KG1 (cell line): ENCODE measurements at regions not wholly inside any gene's neighbourhood (a gene's known extent, or its start where the extent isn't known, plus 50 kb on each side); places are given as distances from the start of the nearest gene placed in this dataset.

Source experiments
- DNase-seq: peaks from one replicate; lab custom pipeline; 2025; lab: John Stamatoyannopoulos, UW

- no peak for DNase-seq
Measured at GRCh38 chr5:74378464-74378863, 262.1 kb downstream of the ENC1 start.

DNA sequence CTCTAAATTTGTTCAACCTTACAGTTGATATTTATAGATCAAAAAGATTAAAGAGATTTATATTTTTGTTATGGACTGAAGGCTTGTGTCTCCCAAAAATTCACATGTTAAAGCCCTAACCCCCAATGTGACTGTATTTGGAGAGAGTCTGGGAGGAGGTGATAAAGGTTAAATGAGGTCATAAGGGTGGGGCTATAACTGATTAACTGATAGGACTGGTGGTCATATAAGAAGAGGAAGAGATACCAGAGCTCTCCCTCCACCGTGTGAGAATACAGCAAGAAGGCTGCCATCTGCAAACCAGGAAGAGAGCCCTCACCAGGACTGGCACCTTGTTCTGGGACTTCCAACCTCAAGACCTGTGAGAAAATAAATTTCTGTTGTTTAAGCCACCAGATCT is 264.3 kb downstream of the ENC1 start:
- DNase-seq, result no peak

DNA sequence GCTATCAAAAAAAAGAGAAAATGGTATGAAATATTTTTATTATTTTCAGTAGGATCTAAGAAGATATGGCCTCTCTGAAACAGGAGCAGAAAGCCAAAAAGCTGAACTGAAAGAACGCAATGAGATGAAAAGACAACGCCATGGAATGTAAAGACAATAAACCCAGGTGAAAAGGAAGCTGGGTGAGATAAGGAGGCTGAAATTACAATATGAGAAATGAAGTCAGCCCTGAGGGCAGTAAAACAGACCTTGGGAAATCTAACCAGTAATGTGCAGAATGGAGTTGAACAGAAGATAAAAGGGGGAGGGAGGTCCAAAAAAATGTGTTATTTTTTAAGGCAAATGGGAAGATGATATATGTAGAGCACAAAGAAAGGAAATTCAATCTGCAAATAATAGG is 265.3 kb downstream of the ENC1 start:
- no peak for DNase-seq

GRCh38 chr5:74374656-74375055 is 265.9 kb downstream of the ENC1 start:
- no peak for DNase-seq

- DNase-seq, result no peak
Measured at GRCh38 chr5:74373076-74373475, 267.5 kb downstream of the ENC1 start.

DNA sequence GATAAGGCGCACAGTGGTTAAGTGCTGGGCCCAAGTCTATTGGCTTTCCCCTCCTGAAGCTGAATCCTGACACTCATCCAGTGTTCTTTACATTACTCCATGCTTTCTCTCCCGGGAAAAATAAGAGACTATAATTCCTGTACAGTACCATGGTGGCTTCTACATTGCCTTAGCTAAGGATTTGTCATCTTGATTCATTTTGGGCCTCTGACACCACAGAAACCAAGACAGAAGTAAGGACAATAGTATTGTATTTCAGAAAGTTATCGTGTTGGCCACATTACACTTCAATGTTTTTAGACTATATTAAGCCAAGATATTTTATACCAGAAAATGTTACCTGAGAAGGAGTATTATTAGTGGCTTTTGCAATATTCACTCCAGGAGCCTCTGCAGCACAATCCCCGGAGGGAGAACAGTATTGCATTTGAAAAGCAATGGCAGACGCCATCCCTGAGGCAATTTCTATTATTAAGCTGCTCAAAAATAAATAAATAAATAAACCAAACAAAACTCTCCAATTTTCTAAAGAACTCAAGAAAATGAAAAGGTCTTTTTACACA is 267.9 kb downstream of the ENC1 start:
- no peak for DNase-seq

DNA sequence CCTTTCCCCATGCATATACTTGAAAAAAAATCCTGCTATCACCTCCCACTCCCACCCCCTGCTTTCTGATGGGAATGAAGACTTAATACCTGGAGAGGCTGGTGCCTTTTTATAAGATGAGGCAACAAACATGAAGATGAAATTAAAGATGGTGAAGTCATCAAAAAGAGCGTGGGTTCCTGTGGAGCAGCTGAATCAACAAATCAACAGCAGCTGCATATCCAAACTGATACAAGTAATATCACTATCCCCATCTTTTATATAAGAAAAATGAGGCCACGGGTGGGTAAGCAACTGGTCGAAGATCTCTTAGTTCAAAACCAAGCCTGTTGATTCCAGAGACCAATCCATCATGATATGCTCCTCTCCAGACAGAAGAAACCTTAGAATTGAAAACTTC is 268.5 kb downstream of the ENC1 start:
- DNase-seq, result no peak

DNA sequence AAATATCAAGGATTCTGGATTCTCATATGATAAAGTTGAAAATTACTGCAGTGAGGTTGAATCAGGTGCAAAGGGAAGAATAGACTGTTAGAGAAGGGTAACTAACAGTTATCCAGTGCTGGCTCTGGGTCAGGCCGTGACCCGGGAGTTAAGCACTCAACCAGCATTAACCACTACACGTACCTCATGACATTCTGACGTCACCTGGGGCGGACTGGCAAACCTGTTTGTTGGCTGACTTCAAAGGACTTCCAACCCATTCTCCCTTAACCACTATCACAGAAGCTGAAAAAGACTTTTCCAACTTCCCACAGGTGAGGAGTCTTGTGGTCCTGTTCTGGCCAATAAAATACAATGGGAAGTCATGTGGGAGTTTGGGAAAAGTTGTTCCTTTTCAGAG is 268.9 kb downstream of the ENC1 start:
- DNase-seq, result no peak

DNA sequence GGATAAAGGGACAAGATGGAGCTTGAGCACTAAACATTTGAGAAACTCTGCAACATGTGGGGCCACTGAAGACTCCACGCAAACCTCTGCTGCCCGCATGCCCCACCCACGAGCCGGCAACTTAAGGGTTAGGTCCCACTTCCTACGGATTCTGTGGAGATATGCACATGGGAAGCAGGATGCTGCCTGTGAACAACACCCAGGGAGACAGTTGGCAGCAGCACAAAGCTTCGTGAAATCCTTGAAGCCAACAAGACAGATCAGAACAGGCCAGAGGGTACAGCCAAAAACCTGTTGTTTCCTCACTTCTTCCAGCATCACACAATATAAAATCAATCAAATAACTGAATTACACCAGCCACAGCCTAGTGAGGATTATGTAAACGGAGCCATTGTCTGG is 270.4 kb downstream of the ENC1 start:
- DNase-seq, result no peak

DNA sequence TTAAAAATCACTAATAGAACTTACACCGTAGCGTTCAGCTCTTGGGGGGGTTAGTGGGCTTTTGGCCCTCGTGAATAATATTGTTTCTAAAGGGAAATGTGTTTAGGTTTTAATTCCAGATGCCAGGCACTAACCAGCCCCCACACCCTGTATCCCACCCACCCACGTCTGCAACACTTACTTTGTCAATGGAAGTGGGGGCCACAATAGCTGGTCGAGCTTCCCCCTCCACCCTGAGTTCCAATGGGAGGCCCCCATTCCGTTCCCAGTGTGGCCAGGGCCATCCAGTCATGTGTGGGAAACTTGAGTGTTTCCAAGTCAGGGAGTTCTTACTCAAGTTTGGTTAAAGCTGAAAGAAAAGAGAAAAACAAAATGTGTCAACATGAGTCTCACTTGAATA is 271.4 kb downstream of the ENC1 start:
- no peak for DNase-seq

DNA sequence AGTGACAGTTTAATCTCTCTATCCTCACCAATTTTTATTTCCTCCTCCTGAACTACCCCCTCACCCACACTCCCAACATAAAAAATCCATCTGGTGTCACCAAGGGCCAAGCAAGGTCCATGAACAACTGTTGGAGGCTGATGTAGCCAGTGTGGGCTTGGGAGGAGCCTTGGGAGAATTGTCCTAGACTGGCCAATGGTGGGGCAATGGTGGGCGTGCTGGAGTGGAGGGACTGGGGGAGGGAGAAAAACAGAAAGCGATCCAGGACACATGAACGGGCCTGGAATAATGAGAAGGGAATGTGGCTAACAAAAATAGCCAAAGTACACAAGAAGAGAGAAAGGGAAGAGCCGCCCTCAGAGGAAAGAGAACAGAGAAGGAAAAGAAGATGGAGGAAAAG is 272.6 kb downstream of the ENC1 start:
- DNase-seq, result no peak

DNA sequence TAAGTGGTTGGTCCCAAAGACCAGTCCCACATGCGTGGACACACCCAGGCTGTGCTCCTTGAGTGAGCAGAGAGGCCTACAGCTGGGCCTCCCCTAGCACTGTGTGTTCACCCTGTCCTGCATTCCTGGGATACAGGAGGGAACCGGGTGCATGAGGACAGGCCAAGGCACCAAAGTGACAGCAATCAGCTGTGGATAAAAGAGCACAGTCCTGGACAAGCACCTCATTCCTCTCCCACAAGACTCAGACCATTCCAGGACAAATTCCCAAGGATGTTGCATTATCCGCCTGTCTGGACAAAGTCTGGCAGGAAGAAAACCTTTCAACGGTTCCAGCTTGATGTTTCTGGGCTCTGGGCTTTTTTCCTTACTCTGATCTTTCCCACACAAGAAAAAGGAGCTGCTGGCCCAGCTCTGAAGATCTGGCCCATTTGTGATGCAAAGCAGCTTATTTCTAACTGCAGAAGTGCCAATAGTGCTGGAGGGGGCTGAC is 273.2 kb downstream of the ENC1 start:
- no peak for DNase-seq

- no peak for DNase-seq
Measured at GRCh38 chr5:74365723-74366122, 274.8 kb downstream of the ENC1 start.

DNA sequence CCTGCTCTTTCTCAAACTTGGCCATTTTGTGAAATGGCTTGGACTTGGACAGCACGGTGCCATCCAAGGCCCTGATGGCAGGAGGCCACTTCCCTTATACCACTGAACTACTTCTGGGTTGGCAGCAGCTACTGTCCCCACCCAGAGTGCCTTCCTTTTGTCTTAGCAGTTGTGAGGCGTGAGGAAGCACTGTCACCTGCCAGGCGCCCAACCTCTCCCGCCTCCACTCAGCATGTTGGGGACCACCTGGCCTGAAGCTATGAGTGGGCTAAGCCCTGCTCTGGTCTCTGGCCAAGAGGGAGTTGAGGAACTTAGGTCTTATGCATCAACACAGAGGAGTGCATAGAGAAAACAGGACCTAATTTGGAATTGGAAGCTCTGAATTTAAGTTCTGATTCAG is 276.0 kb downstream of the ENC1 start:
- DNase-seq, result no peak

- no peak for DNase-seq
Measured at GRCh38 chr5:74363603-74364205, 276.8 kb downstream of the ENC1 start.

DNA sequence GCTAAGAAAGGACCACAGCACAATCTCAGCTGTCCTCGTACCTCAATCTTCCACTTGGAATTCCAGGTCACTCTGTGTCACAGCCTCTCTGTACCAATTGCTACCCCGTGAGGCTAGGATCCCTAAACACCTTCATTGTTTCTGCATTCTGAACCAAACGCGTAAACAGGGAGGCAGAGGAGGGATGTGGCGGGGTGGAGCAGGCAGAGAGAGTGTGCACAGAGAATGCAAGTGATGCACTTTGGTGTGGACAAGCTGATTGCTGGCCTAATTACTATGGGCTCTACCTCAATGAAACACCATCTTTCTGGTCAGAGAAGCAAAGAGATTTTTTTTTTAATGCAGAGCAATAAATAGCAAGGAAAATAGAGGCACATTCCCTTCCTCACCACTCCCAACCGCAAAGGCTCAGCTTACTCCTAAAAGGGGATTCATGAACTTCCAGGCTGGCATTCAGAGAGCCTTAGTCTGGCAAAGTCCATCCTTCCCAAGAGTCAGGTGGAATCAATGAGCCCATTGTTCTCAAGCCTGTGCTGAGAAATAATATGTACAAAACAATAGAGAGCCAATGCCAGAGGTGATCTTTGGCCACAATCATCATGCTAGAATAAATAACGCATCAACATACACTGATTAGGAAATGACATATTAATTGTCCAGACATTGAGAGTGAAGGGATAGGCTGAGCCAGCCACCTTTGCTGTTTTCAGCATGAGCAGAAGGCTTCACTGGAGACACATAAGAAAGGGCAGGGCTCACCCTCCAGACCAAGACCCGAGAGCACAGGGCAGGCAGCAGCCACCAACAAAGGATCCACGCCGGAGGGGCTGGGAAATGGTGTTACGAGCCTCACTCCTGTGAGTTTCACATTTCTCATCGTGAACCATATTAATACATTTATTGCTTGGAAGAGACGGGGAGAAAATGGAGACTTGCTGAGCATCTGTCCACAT is 278.8 kb downstream of the ENC1 start:
- no peak for DNase-seq

GRCh38 chr5:74360535-74361210 is 279.9 kb downstream of the ENC1 start:
- no peak for DNase-seq

DNA sequence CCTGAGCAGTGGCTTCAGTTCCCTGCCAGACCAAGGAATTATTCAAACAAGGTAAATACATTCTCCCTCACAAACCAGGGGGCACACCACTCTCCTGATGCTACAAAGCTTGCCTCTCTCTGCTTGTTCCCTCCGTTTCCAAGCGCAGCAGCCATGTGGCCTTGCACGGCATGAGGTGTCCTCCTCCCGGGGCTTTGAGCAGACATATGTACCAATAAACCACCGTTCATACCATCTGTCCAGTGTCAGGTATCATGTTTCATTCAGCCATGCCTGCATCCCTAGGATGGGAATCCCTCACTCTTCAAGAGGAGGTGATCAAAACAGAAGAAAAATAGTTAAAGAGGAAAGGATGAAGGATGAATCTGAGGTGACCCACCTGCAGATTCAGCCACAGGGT is 282.7 kb downstream of the ENC1 start:
- no peak for DNase-seq

- DNase-seq, result no peak
Measured at GRCh38 chr5:74356009-74356695, 284.4 kb downstream of the ENC1 start.

- no peak for DNase-seq
Measured at GRCh38 chr5:74355041-74355824, 285.3 kb downstream of the ENC1 start.

- no peak for DNase-seq
Measured at GRCh38 chr5:74352256-74352655, 288.3 kb downstream of the ENC1 start.
